A549 (cell line): ENCODE measurements at regions not wholly inside any gene's neighbourhood (a gene's known extent, or its start where the extent isn't known, plus 50 kb on each side); places are given as distances from the start of the nearest gene placed in this dataset.

Experiments used
- ATAC-seq, 2 experiments: fragments of 200-7000 bp in 1 of 2; fragments of >200 bp in 1 of 2; cut with Nextera tagmentation in 1 of 2; cut with Tn5 transposase in 1 of 2; 3 replicates each; pipeline versions ENCODE4 v1.8.0 to v1.9.1; 2018 to 2020; ENCODE audit warnings: mild to moderate bottlenecking in 1 of 2, moderate library complexity in 1 of 2
- CTCF ChIA-PET: fragments of 300-600 bp; sonication (Branson Sonifier 250); formaldehyde crosslinking; extraction: SDS; loops from one replicate; lab custom pipeline; 2021; ENCODE audit warnings: antibody characterized with exemption, inconsistent platforms; lab: Yijun Ruan, JAX
- POLR2A ChIA-PET: fragments of 350-600 bp; formaldehyde crosslinking; extraction: SDS; loops from one replicate; lab custom pipeline; 2021; ENCODE audit warnings: antibody characterized with exemption, inconsistent platforms; lab: Yijun Ruan, JAX
- DNase-seq, 2 experiments: peaks; one replicate each; pipeline versions ENCODE4 v3.0.0 to v3.0.0-alpha.2; 2011 to 2016; ENCODE audit warnings: low read depth in 1 of 2, low spot score in 1 of 2
- FAIRE-seq: peaks from 2 replicates; lab custom pipeline; 2011; peaks lifted over from hg19 to GRCh38; lab: Jason Lieb, UNC
- H3K27ac ChIP-seq, 2 experiments: fragments of >200 bp; sonication (Bioruptor Twin); formaldehyde crosslinking; 3 replicates each; pipeline ENCODE4 v1.5.1; 2016 to 2017
- H3K4me1 ChIP-seq: fragments of >200 bp; sonication (Bioruptor Twin); formaldehyde crosslinking; 3 replicates; pipeline ENCODE4 v1.6.1; 2016
- H3K4me2 ChIP-seq: fragments of >200 bp; sonication (Bioruptor Twin); formaldehyde crosslinking; 3 replicates; pipeline ENCODE4 v1.6.1; 2016
- H3K4me3 ChIP-seq: fragments of >200 bp; sonication (Bioruptor Twin); formaldehyde crosslinking; 3 replicates; pipeline ENCODE4 v1.5.1; 2016
- H3K9me3 ChIP-seq: fragments of >200 bp; sonication (Bioruptor Twin); formaldehyde crosslinking; 3 replicates; pipeline ENCODE4 v1.6.1; 2016
- BCL3 ChIP-seq: fragments of >200 bp; sonication (Bioruptor Twin); formaldehyde crosslinking; IDR thresholded peaks from 3 replicates; pipeline ENCODE4 v1.6.1; 2016
- CBX2 ChIP-seq: fragments of 200-600 bp; sonication (generic); IDR thresholded peaks from 2 replicates; pipeline ENCODE4 v1.6.1; 2016; ENCODE audit warnings: low read depth, mild to moderate bottlenecking, borderline replicate concordance
- CEBPB ChIP-seq, 2 experiments: fragments of >200 bp in 1 of 2; sonication (Bioruptor Twin) in 1 of 2; formaldehyde crosslinking in 1 of 2; IDR thresholded peaks; 2 replicates each; pipeline ENCODE4 v1.6.1; 2012 to 2016
- CHD2 ChIP-seq: fragments of 150-350 bp; IDR thresholded peaks from 2 replicates; pipeline ENCODE4 v1.6.1; 2014; ENCODE audit warnings: low read length; ENCODE audit not compliant: partially characterized antibody
- E2F6 ChIP-seq: IDR thresholded peaks from 2 replicates; pipeline ENCODE4 v1.6.1; 2012; ENCODE audit warnings: low read depth, borderline replicate concordance
- EHF ChIP-seq: fragments of 250-450 bp; sonication (Bioruptor Pico); IDR thresholded peaks from 2 replicates; pipeline ENCODE4 v1.5.0; 2020; ENCODE audit warnings: mild to moderate bottlenecking
- FOSB ChIP-seq: fragments of 250-450 bp; sonication (Bioruptor Pico); IDR thresholded peaks from 2 replicates; pipeline ENCODE4 v1.5.0; 2020; ENCODE audit warnings: mild to moderate bottlenecking, moderate library complexity
- FOSL2 ChIP-seq, 2 experiments: fragments of 450-650 bp in 1 of 2; fragments of >200 bp in 1 of 2; sonication (Bioruptor Twin) in 1 of 2; formaldehyde crosslinking; IDR thresholded peaks; 2 replicates each; pipeline versions ENCODE4 v1.5.0 to v1.6.1; 2016 to 2020; ENCODE audit warnings: mild to moderate bottlenecking in 1 of 2, moderate library complexity in 1 of 2
- HES2 ChIP-seq: fragments of >200 bp; sonication (Bioruptor Twin); formaldehyde crosslinking; IDR thresholded peaks from 2 replicates; pipeline ENCODE4 v1.6.1; 2016
- HEYL ChIP-seq: fragments of 250-450 bp; sonication (Bioruptor Pico); IDR thresholded peaks from 2 replicates; pipeline ENCODE4 v1.8.0; 2021; ENCODE audit warnings: mild to moderate bottlenecking, moderate library complexity
- HOXB13 ChIP-seq: fragments of 250-450 bp; sonication (Bioruptor Pico); IDR thresholded peaks from 2 replicates; pipeline ENCODE4 v1.5.0; 2020; ENCODE audit warnings: low read depth, mild to moderate bottlenecking, moderate library complexity
- HOXB5 ChIP-seq: fragments of 250-450 bp; sonication (Bioruptor Pico); IDR thresholded peaks from 2 replicates; pipeline ENCODE4 v1.5.0; 2020; ENCODE audit warnings: mild to moderate bottlenecking, moderate library complexity
- KDM1A ChIP-seq: fragments of 200-600 bp; sonication (generic); IDR thresholded peaks from 2 replicates; pipeline ENCODE4 v1.6.1; 2016; ENCODE audit warnings: low read depth, mild to moderate bottlenecking
- KDM5A ChIP-seq: fragments of 200-600 bp; sonication (generic); IDR thresholded peaks from 2 replicates; pipeline ENCODE4 v1.6.1; 2016; ENCODE audit warnings: antibody characterized with exemption, mild to moderate bottlenecking
- MAX ChIP-seq: IDR thresholded peaks from 2 replicates; pipeline ENCODE4 v1.6.1; 2012
- NPAS2 ChIP-seq: fragments of 250-450 bp; sonication (Bioruptor Pico); IDR thresholded peaks from 2 replicates; pipeline ENCODE4 v1.8.0; 2022; ENCODE audit warnings: mild to moderate bottlenecking, moderate library complexity, borderline replicate concordance
- PHF8 ChIP-seq: fragments of 200-600 bp; sonication (generic); IDR thresholded peaks from 2 replicates; pipeline ENCODE4 v1.6.1; 2016; ENCODE audit warnings: low read depth, mild to moderate bottlenecking, antibody characterized with exemption, moderate library complexity, borderline replicate concordance
- RFX5 ChIP-seq: fragments of 450-650 bp; IDR thresholded peaks from 2 replicates; pipeline ENCODE4 v1.7.1; 2014; ENCODE audit warnings: antibody characterized with exemption, mild to moderate bottlenecking, moderate library complexity
- RNF2 ChIP-seq: fragments of 200-600 bp; sonication (generic); IDR thresholded peaks from 2 replicates; pipeline ENCODE4 v1.6.1; 2016; ENCODE audit warnings: low read depth, mild to moderate bottlenecking, antibody characterized with exemption, moderate library complexity, borderline replicate concordance
- SMC3 ChIP-seq: fragments of >200 bp; sonication (Bioruptor Twin); formaldehyde crosslinking; IDR thresholded peaks from 3 replicates; pipeline ENCODE4 v1.6.1; 2018; ENCODE audit warnings: inconsistent platforms
- SREBF2 ChIP-seq: fragments of 450-650 bp; IDR thresholded peaks from 2 replicates; pipeline ENCODE4 v1.6.1; 2014; ENCODE audit warnings: mild to moderate bottlenecking, moderate library complexity
- TFCP2L1 ChIP-seq: fragments of 250-450 bp; sonication (Bioruptor Pico); IDR thresholded peaks from 2 replicates; pipeline ENCODE4 v1.5.0; 2021; ENCODE audit warnings: mild to moderate bottlenecking
- USF2 ChIP-seq: fragments of 450-650 bp; IDR thresholded peaks from 2 replicates; pipeline ENCODE4 v1.6.1; 2014; ENCODE audit warnings: antibody characterized with exemption
- ZNF302 ChIP-seq: fragments of 250-450 bp; sonication (Bioruptor Pico); IDR thresholded peaks from 2 replicates; pipeline ENCODE4 v1.9.0; 2021; ENCODE audit warnings: inconsistent platforms, mild to moderate bottlenecking, moderate library complexity
- WGBS: methylation state at CpG from one replicate; pipeline ENCODE4 v1.1.6; 2017; ENCODE audit errors: missing lambda C conversion rate; 5-methylcytosine and 5-hydroxymethylcytosine counted together

- ATAC-seq (no peak), FAIRE-seq (no peak), DNase-seq (no peak)
- Histone ChIP-seq H3K4me3 (no peak overlapping the region), H3K27ac (no peak overlapping the region), H3K4me1 (no peaks in the 10 kb centered on the region), H3K4me2 (no peak overlapping the region), H3K9me3 (no peaks in the 10 kb centered on the region)
- ChIA-PET POLR2A (no interaction called here), CTCF (no interaction called here)
- WGBS: 61% methylated on average over 3 of the region's 3 CpGs
- TF ChIP-seq BCL3: no peak
- no peak for TF ChIP-seq E2F6
- TF ChIP-seq RNF2: no peak
- TF ChIP-seq MAX: no peak
- no peak for TF ChIP-seq CEBPB (IDR thresholded peaks at IDR 0.05)
- TF ChIP-seq HES2: no peak
- no peak for TF ChIP-seq KDM1A
- no peak for TF ChIP-seq HOXB5
- TF ChIP-seq RFX5: no peak
- no peak for TF ChIP-seq FOSL2 (IDR thresholded peaks at IDR 0.05)
- TF ChIP-seq FOSL2 (CRISPR knock-in tag; IDR thresholded peaks at IDR 0.05): no peak
- TF ChIP-seq FOSB: no peak
- TF ChIP-seq CBX2: no peak
- TF ChIP-seq SREBF2: no peak
- no peak for TF ChIP-seq PHF8
- no peak for TF ChIP-seq USF2
- no peak for TF ChIP-seq SMC3
- no peak for TF ChIP-seq CHD2
Measured at GRCh38 chr3:40827226-40827625, 302.5 kb downstream of the ZNF621 start.

GRCh38 chr3:40827942-40828688 lies 303.4 kb downstream of the ZNF621 start:
- no peak for TF ChIP-seq NPAS2 (CRISPR knock-in tag)
- TF ChIP-seq HOXB5: no peak
- TF ChIP-seq RNF2: no peak
- TF ChIP-seq EHF (CRISPR knock-in tag): no peak
- no peak for TF ChIP-seq CHD2
- no peak for TF ChIP-seq HOXB13 (CRISPR knock-in tag)
- TF ChIP-seq HEYL (CRISPR knock-in tag): no peak
- no peak for TF ChIP-seq ZNF302 (CRISPR knock-in tag)
- no peak for TF ChIP-seq KDM5A
- TF ChIP-seq TFCP2L1 (CRISPR knock-in tag): no peak
- no peak overlapping the region for H3K4me3 ChIP-seq
- ATAC-seq (no peak), FAIRE-seq (no peak), DNase-seq (no peak)
- H3K4me1 ChIP-seq: no peaks in the 10 kb centered on the region
- H3K27ac ChIP-seq: no peak overlapping the region
- 32% methylated on average over 8 of the region's 8 CpGs for WGBS
- no peaks in the 10 kb centered on the region for H3K9me3 ChIP-seq
- POLR2A ChIA-PET: no interaction called here
- CTCF ChIA-PET: no interaction called here
- H3K4me2 ChIP-seq: no peak overlapping the region
